Lung (tissue), 11 donors: ENCODE measurements at regions not wholly inside any gene's neighbourhood (a gene's known extent, or its start where the extent isn't known, plus 50 kb on each side); places are given as distances from the start of the nearest gene placed in this dataset.

ENCODE experiments used
- ATAC-seq: fragments of 200-7000 bp; cut with Tn5 transposase; one replicate; pipeline ENCODE4 v1.9.1; 2020; ENCODE audit warnings: moderate number of reproducible peaks; ENCODE audit not compliant: insufficient read depth, low FRiP score
- DNase-seq, 3 donors: peaks; one replicate each; pipeline ENCODE4 v3.0.0-alpha.2; 2013 to 2017
- H3K27ac ChIP-seq, 2 donors: one replicate each; pipeline ENCODE4 v1.5.1; 2013; ENCODE audit warnings: mild to moderate bottlenecking in 2 of 2, moderate library complexity in 2 of 2, control low read depth in 1 of 2, inconsistent platforms in 1 of 2, low read depth in 1 of 2, low read length in 1 of 2
- H3K27me3 ChIP-seq, 3 donors: one replicate each; pipeline ENCODE4 v1.5.1; 2013; ENCODE audit warnings: low read length in 2 of 3; ENCODE audit not compliant: control insufficient read depth in 3 of 3, insufficient read depth in 3 of 3
- H3K36me3 ChIP-seq, 4 donors: one replicate each; pipeline ENCODE4 v1.5.1; 2013; ENCODE audit warnings: low read length in 4 of 4, mild to moderate bottlenecking in 1 of 4, moderate library complexity in 1 of 4; ENCODE audit not compliant: control insufficient read depth in 4 of 4, insufficient read depth in 4 of 4
- H3K4me1 ChIP-seq, 5 donors: one replicate each; pipeline ENCODE4 v1.5.1; 2013; ENCODE audit warnings: low read length in 5 of 5, mild to moderate bottlenecking in 2 of 5, moderate library complexity in 1 of 5; ENCODE audit not compliant: control insufficient read depth in 5 of 5, insufficient read depth in 5 of 5
- H3K4me3 ChIP-seq: one replicate; pipeline ENCODE4 v1.5.1; 2013; ENCODE audit warnings: mild to moderate bottlenecking, control low read depth, moderate library complexity
- H3K9ac ChIP-seq, 2 donors: one replicate each; pipeline ENCODE4 v1.5.1; 2013; ENCODE audit warnings: low read length in 2 of 2, control low read depth in 1 of 2; ENCODE audit not compliant: insufficient read depth in 1 of 2
- H3K9me3 ChIP-seq, 4 donors: one replicate each; pipeline ENCODE4 v1.5.1; 2013; ENCODE audit warnings: low read length in 3 of 4, mild to moderate bottlenecking in 1 of 4, moderate library complexity in 1 of 4; ENCODE audit not compliant: control insufficient read depth in 4 of 4, insufficient read depth in 3 of 4
- WGBS, 2 donors: extraction: QIAGEN DNeasy Blood & Tissue Kit; methylation state at CpG; one replicate each; pipeline ENCODE4 v1.1.7; 2013; 5-methylcytosine and 5-hydroxymethylcytosine counted together
- TF ChIP-seq, protein P1 (sequence below): IDR thresholded peaks from 2 replicates; pipeline ENCODE4 v1.5.1; 2012; ENCODE audit warnings: mild to moderate bottlenecking; ENCODE audit errors: control extremely low read depth, extremely low read depth
- donor health status: control.
- donor health status: control.
- donor health status: Bipolar disorder and iron deficiency.
- donor health status: healthy.
- donor health status: DM: yes; HTN: yes; CAD: no.

- H3K9ac ChIP-seq: no peak overlapping the region
- 86 to 87% methylated on average over 1 of the region's 1 CpG for WGBS, 2 donors
- TF ChIP-seq, protein P1, sequence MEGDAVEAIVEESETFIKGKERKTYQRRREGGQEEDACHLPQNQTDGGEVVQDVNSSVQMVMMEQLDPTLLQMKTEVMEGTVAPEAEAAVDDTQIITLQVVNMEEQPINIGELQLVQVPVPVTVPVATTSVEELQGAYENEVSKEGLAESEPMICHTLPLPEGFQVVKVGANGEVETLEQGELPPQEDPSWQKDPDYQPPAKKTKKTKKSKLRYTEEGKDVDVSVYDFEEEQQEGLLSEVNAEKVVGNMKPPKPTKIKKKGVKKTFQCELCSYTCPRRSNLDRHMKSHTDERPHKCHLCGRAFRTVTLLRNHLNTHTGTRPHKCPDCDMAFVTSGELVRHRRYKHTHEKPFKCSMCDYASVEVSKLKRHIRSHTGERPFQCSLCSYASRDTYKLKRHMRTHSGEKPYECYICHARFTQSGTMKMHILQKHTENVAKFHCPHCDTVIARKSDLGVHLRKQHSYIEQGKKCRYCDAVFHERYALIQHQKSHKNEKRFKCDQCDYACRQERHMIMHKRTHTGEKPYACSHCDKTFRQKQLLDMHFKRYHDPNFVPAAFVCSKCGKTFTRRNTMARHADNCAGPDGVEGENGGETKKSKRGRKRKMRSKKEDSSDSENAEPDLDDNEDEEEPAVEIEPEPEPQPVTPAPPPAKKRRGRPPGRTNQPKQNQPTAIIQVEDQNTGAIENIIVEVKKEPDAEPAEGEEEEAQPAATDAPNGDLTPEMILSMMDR: no peak
- H3K4me1 ChIP-seq: peaks cover 0 to 5% (median 0%) of the 10 kb centered on the region in 5 donors
- DNase-seq (no peak), ATAC-seq (no peak)
- no peak overlapping the region for H3K27ac ChIP-seq
- H3K9me3 ChIP-seq: no peaks in the 10 kb centered on the region
- no peaks in the 10 kb centered on the region for H3K36me3 ChIP-seq
- H3K4me3 ChIP-seq: no peak overlapping the region
- H3K27me3 ChIP-seq: no peaks in the 10 kb centered on the region
These were observed 188.1 kb upstream of the SEMA6D start for GRCh38 chr15:47529241-47529640.

- Histone ChIP-seq H3K4me3 (no peak overlapping the region), H3K4me1 (no peaks in the 10 kb centered on the region), H3K27me3 (no peaks in the 10 kb centered on the region), H3K9me3 (peaks cover 0 to 3% (median 0%) of the 10 kb centered on the region in 4 donors), H3K27ac (no peak overlapping the region), H3K36me3 (no peaks in the 10 kb centered on the region), H3K9ac (no peak overlapping the region)
- WGBS, 2 donors: 96 to 97% methylated on average over 2 of the region's 2 CpGs
- ATAC-seq: no peak
- no peak for DNase-seq
- TF ChIP-seq, protein P1: no peak
These were observed 182.6 kb upstream of the SEMA6D start for GRCh38 chr15:47534673-47535072.

DNA sequence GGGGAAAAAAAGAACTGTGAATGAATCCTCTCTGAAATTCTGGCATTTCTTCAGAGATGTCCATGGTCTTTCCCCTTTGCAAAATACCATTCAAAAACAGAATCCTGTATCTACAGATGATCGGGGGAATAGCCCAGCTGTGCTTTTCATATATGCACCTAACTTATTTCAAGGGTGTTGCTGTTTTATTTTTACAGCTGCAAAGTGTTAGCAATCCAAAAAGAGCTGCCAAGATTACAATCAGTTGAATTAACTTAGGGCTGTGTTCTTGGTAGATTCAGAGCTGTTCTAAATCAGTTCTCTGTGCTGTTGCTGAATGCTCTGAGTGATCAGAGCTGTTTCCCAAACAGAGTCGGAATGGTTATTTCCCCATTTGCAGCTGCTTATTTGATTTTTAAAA is 175.7 kb upstream of the SEMA6D start:
- DNase-seq (peak in 1 of 3 donors; percentile 10), ATAC-seq (no peak)
- 76 to 82% methylated on average over 2 of the region's 2 CpGs for WGBS, 2 donors
- Histone ChIP-seq H3K4me1 (no peaks in the 10 kb centered on the region), H3K36me3 (no peaks in the 10 kb centered on the region), H3K27me3 (no peaks in the 10 kb centered on the region), H3K9ac (no peak overlapping the region), H3K9me3 (peaks cover 0 to 3% (median 0%) of the 10 kb centered on the region in 4 donors), H3K4me3 (no peak overlapping the region), H3K27ac (no peak overlapping the region)
- TF ChIP-seq, protein P1: no peak

GRCh38 chr15:47542312-47542989 is 174.9 kb upstream of the SEMA6D start:
- Histone ChIP-seq H3K4me1 (no peaks in the 10 kb centered on the region), H3K27ac (no peak overlapping the region), H3K36me3 (no peaks in the 10 kb centered on the region), H3K9me3 (peaks cover 0 to 3% (median 0%) of the 10 kb centered on the region in 4 donors), H3K27me3 (no peaks in the 10 kb centered on the region), H3K9ac (no peak overlapping the region), H3K4me3 (no peak overlapping the region)
- TF ChIP-seq, protein P1: no peak
- ATAC-seq (no peak), DNase-seq (no peak)
- 78 to 80% methylated on average over 2 of the region's 2 CpGs for WGBS, 2 donors
